ENCODE measurements at regions not wholly inside any gene's neighbourhood (a gene's known extent, or its start where the extent isn't known, plus 50 kb on each side); places are given as distances from the start of the nearest gene placed in this dataset.

DNA sequence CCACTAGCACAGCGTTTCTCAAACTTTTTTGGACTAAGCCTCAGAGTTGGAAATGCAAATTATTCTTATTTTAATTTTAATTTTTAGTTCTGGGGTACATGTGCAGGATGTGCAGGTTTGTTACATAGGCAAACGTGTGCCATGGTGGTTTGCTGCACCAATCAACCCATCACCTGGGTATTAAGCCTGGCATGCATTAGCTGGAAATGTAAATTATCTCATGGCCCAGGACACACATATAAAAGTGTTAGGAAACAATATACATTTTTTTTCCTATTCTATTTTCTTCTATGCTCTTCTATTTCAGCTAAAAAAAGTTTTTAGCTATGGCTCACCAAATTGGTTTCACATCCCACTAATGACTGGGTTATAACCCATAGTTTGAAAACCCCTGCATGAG is 73.3 kb upstream of the LRIG1 start:
- Histone ChIP-seq H3K4me2 (ENCODE audit: low read length) (no peak overlapping the region), H3K4me3 (ENCODE audit: low read length) (no peak overlapping the region), H3K9ac (ENCODE audit: low read depth, low read length) (no peak overlapping the region), H3K9me3 (replicated peaks; ENCODE audit: low read length) (no peaks in the 10 kb centered on the region), H3K4me1 (ENCODE audit: control insufficient read depth, insufficient read depth, low read length) (no peaks in the 10 kb centered on the region), H3K36me3 (ENCODE audit: insufficient read depth, low read length) (no peaks in the 10 kb centered on the region), H3K27me3 (ENCODE audit: control insufficient read depth, insufficient read depth, low read length) (peaks cover 3% of the 10 kb centered on the region)

DNA sequence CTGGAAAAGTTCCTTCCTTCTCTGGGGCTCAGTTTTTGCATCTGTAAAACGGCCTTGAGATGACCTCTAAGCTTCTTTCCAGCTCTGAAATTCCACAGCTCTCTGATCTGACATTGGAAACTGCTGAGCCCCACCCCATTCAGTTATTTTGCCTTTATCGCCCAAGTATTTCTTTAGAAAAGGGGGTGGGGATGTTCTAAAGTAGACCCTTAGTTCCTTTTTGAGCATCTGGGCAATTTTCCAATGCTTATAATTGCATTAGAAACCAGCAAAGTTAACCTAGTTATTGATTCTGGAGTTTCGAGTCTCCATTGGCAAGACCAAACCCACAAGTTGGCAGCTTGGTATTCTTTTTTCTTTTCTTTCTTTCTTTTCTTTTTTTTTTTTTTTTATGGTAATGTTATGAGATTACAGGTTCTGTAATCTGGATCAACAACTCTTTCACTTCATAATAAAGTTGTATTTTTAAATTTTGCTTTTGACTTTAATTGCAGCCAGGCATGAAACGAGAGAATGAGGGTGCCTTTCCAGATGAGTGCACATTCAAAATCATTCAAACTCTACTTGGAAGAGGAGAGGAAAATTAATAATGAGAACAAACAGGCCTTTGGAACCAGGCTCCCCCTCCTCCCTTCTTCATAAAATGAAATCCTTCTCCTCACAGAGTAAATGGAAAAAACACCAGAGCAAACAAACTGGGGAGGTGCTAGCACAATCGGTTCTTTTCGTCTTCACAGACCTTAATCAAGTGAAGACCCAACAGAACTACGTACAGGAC is 76.8 kb upstream of the LRIG1 start:
- no peak overlapping the region for H3K4me3 ChIP-seq (ENCODE audit: low read length)
- H3K9me3 ChIP-seq (replicated peaks; ENCODE audit: low read length) = no peaks in the 10 kb centered on the region
- H3K9ac ChIP-seq (ENCODE audit: low read depth, low read length) = no peak overlapping the region
- no peaks in the 10 kb centered on the region for H3K4me1 ChIP-seq (ENCODE audit: control insufficient read depth, insufficient read depth, low read length)
- H3K36me3 ChIP-seq (ENCODE audit: insufficient read depth, low read length) = no peaks in the 10 kb centered on the region
- H3K27me3 ChIP-seq (ENCODE audit: control insufficient read depth, insufficient read depth, low read length) = peaks cover 3% of the 10 kb centered on the region
- no peak overlapping the region for H3K4me2 ChIP-seq (ENCODE audit: low read length)

GRCh38 chr3:66581256-66581655 is 80.4 kb upstream of the LRIG1 start:
- Histone ChIP-seq H3K36me3 (ENCODE audit: insufficient read depth, low read length) (no peaks in the 10 kb centered on the region), H3K4me2 (ENCODE audit: low read length) (no peak overlapping the region), H3K4me3 (ENCODE audit: low read length) (no peak overlapping the region), H3K27me3 (ENCODE audit: control insufficient read depth, insufficient read depth, low read length) (peaks cover 2% of the 10 kb centered on the region), H3K9ac (ENCODE audit: low read depth, low read length) (no peak overlapping the region), H3K4me1 (ENCODE audit: control insufficient read depth, insufficient read depth, low read length) (no peaks in the 10 kb centered on the region), H3K9me3 (replicated peaks; ENCODE audit: low read length) (no peaks in the 10 kb centered on the region)

- Histone ChIP-seq H3K27me3 (ENCODE audit: control insufficient read depth, insufficient read depth, low read length) (no peaks in the 10 kb centered on the region), H3K4me3 (ENCODE audit: low read length) (no peak overlapping the region), H3K4me2 (ENCODE audit: low read length) (no peak overlapping the region), H3K4me1 (ENCODE audit: control insufficient read depth, insufficient read depth, low read length) (no peaks in the 10 kb centered on the region), H3K9me3 (replicated peaks; ENCODE audit: low read length) (no peaks in the 10 kb centered on the region), H3K36me3 (ENCODE audit: insufficient read depth, low read length) (no peaks in the 10 kb centered on the region), H3K9ac (ENCODE audit: low read depth, low read length) (no peak overlapping the region)
Observed at GRCh38 chr3:66582721-66583423, 82.0 kb upstream of the LRIG1 start.

DNA sequence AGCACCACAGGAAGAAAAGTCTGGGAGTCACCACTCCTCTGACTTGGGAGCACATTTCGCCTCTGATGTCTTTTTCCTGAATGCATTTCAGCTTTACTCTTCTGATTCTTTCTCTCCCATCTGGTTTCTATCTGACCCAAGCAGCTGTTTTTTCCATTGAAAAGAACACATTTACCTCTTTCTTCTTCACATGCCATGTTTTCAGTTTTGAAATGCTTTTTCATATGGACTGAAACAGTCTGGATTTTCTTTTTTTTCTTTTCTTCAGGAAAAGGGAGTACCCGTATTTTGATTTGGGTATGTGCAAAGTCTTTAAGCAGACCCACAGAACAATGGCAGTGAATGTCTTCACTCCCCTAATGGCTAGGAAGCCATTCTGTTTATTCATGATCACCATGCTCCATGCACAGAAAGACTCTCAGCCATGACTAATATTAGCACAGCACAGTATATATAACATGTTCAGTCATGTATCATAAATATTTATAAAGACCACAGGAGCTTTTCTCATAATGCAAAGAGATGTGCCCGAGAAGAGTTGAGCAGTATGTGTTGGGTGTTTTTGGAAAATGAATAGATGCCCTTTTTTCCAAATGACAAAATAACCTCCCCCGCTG is 82.7 kb upstream of the LRIG1 start:
- H3K4me1 ChIP-seq (ENCODE audit: control insufficient read depth, insufficient read depth, low read length) = no peaks in the 10 kb centered on the region
- H3K9me3 ChIP-seq (replicated peaks; ENCODE audit: low read length) = no peaks in the 10 kb centered on the region
- H3K36me3 ChIP-seq (ENCODE audit: insufficient read depth, low read length) = no peaks in the 10 kb centered on the region
- no peak overlapping the region for H3K4me3 ChIP-seq (ENCODE audit: low read length)
- H3K9ac ChIP-seq (ENCODE audit: low read depth, low read length) = no peak overlapping the region
- no peak overlapping the region for H3K4me2 ChIP-seq (ENCODE audit: low read length)
- H3K27me3 ChIP-seq (ENCODE audit: control insufficient read depth, insufficient read depth, low read length) = no peaks in the 10 kb centered on the region

DNA sequence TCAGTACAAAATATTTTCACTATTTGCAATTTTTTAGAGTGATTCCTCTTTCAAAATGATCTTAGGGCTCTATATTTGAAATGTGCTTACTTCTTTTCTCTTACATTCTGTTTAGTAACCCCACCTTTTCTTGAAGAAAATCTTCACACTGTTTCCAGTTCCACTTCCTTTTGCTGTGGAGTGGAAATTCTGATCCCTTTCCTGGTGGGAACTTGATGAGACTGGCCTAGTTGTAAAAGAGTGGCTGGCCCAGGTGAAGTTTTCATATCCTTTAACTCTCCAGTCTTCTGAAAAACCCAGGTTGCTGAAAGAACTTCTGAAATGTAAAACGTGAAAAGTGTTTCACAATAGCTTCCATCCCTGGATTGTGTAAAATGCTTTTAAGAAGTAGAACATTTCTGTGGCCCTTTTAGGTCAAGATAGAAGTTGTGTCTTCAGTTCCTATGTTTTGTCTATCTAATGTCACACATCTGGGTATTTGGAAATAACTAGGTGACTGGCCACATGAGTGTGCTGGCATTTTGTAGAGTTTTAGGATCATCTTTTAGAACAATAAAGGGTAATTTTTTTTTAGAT is 84.8 kb upstream of the LRIG1 start:
- no peaks in the 10 kb centered on the region for H3K36me3 ChIP-seq (ENCODE audit: insufficient read depth, low read length)
- no peak overlapping the region for H3K4me2 ChIP-seq (ENCODE audit: low read length)
- no peak overlapping the region for H3K9ac ChIP-seq (ENCODE audit: low read depth, low read length)
- no peaks in the 10 kb centered on the region for H3K9me3 ChIP-seq (replicated peaks; ENCODE audit: low read length)
- H3K4me1 ChIP-seq (ENCODE audit: control insufficient read depth, insufficient read depth, low read length) = peaks cover 6% of the 10 kb centered on the region
- no peaks in the 10 kb centered on the region for H3K27me3 ChIP-seq (ENCODE audit: control insufficient read depth, insufficient read depth, low read length)
- no peak overlapping the region for H3K4me3 ChIP-seq (ENCODE audit: low read length)

- H3K4me1 ChIP-seq (ENCODE audit: control insufficient read depth, insufficient read depth, low read length) = peaks cover 6% of the 10 kb centered on the region
Observed at GRCh38 chr3:66586853-66587252, 86.0 kb upstream of the LRIG1 start.

GRCh38 chr3:66588340-66588847 is 87.6 kb upstream of the LRIG1 start:
- no peaks in the 10 kb centered on the region for H3K27me3 ChIP-seq (ENCODE audit: control insufficient read depth, insufficient read depth, low read length)
- peaks cover 21% of the 10 kb centered on the region for H3K4me1 ChIP-seq (ENCODE audit: control insufficient read depth, insufficient read depth, low read length)
- no peaks in the 10 kb centered on the region for H3K36me3 ChIP-seq (ENCODE audit: insufficient read depth, low read length)
- no peak overlapping the region for H3K4me2 ChIP-seq (ENCODE audit: low read length)
- no peak overlapping the region for H3K9ac ChIP-seq (ENCODE audit: low read depth, low read length)
- no peak overlapping the region for H3K4me3 ChIP-seq (ENCODE audit: low read length)
- no peaks in the 10 kb centered on the region for H3K9me3 ChIP-seq (replicated peaks; ENCODE audit: low read length)

More at GRCh38 chr3:66586853-66587252, 86.0 kb upstream of the LRIG1 start:
- H3K27me3 ChIP-seq (ENCODE audit: control insufficient read depth, insufficient read depth, low read length) = no peaks in the 10 kb centered on the region
- H3K36me3 ChIP-seq (ENCODE audit: insufficient read depth, low read length) = no peaks in the 10 kb centered on the region
- H3K9me3 ChIP-seq (replicated peaks; ENCODE audit: low read length) = no peaks in the 10 kb centered on the region
- H3K9ac ChIP-seq (ENCODE audit: low read depth, low read length) = no peak overlapping the region
- no peak overlapping the region for H3K4me2 ChIP-seq (ENCODE audit: low read length)
- H3K4me3 ChIP-seq (ENCODE audit: low read length) = no peak overlapping the region

GRCh38 chr3:66592016-66592761 is 91.4 kb upstream of the LRIG1 start:
- Histone ChIP-seq H3K4me1 (ENCODE audit: control insufficient read depth, insufficient read depth, low read length) (peaks cover 33% of the 10 kb centered on the region), H3K27me3 (ENCODE audit: control insufficient read depth, insufficient read depth, low read length) (no peaks in the 10 kb centered on the region), H3K36me3 (ENCODE audit: insufficient read depth, low read length) (no peaks in the 10 kb centered on the region), H3K9ac (ENCODE audit: low read depth, low read length) (peak overlapping the region; percentile 48), H3K9me3 (replicated peaks; ENCODE audit: low read length) (no peaks in the 10 kb centered on the region), H3K4me3 (ENCODE audit: low read length) (no peak overlapping the region), H3K4me2 (ENCODE audit: low read length) (peak overlapping the region; percentile 57)

- Histone ChIP-seq H3K36me3 (ENCODE audit: insufficient read depth, low read length) (no peaks in the 10 kb centered on the region), H3K4me1 (ENCODE audit: control insufficient read depth, insufficient read depth, low read length) (peaks cover 38% of the 10 kb centered on the region), H3K9ac (ENCODE audit: low read depth, low read length) (peak overlapping the region; percentile 48), H3K27me3 (ENCODE audit: control insufficient read depth, insufficient read depth, low read length) (no peaks in the 10 kb centered on the region), H3K4me2 (ENCODE audit: low read length) (peak overlapping the region; percentile 57), H3K9me3 (replicated peaks; ENCODE audit: low read length) (no peaks in the 10 kb centered on the region), H3K4me3 (ENCODE audit: low read length) (no peak overlapping the region)
Observed at GRCh38 chr3:66592927-66593625, 92.3 kb upstream of the LRIG1 start.
